ENCODE measurements at regions not wholly inside any gene's neighbourhood (a gene's known extent, or its start where the extent isn't known, plus 50 kb on each side); places are given as distances from the start of the nearest gene placed in this dataset.

- Mint-ChIP-seq H3K9me3 (ENCODE audit: insufficient read depth) (peaks cover 2% of the 10 kb centered on the region), H3K27me3 (no peaks in the 10 kb centered on the region), H3K4me3 (no peak overlapping the region), H3K27ac (no peak overlapping the region), H3K4me1 (no peaks in the 10 kb centered on the region)
- TF ChIP-seq, protein P1, sequence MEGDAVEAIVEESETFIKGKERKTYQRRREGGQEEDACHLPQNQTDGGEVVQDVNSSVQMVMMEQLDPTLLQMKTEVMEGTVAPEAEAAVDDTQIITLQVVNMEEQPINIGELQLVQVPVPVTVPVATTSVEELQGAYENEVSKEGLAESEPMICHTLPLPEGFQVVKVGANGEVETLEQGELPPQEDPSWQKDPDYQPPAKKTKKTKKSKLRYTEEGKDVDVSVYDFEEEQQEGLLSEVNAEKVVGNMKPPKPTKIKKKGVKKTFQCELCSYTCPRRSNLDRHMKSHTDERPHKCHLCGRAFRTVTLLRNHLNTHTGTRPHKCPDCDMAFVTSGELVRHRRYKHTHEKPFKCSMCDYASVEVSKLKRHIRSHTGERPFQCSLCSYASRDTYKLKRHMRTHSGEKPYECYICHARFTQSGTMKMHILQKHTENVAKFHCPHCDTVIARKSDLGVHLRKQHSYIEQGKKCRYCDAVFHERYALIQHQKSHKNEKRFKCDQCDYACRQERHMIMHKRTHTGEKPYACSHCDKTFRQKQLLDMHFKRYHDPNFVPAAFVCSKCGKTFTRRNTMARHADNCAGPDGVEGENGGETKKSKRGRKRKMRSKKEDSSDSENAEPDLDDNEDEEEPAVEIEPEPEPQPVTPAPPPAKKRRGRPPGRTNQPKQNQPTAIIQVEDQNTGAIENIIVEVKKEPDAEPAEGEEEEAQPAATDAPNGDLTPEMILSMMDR (IDR thresholded peaks at IDR 0.05), result no peak
- Histone ChIP-seq H3K36me3 (replicated peaks in 1 of 2; ENCODE audit: control extremely low read depth in 1 of 2, control insufficient read depth in 1 of 2, extremely low read depth in 1 of 2, insufficient read depth in 2 of 2, low read length in 1 of 2) (no peaks in the 10 kb centered on the region), H3K9ac (ENCODE audit: low read length) (no peak overlapping the region), H3K4me3 (ENCODE audit: control extremely low read depth in 1 of 5, extremely low read depth in 1 of 5, insufficient read depth in 1 of 5, low read depth in 2 of 5, low read length in 4 of 5) (no peak overlapping the region), H3K27ac (ENCODE audit: low read length in 2 of 2) (no peak overlapping the region), H3K27me3 (replicated peaks in 1 of 4; ENCODE audit: control extremely low read depth in 1 of 4, control insufficient read depth in 3 of 4, insufficient read depth in 4 of 4, low read length in 3 of 4) (no peaks in the 10 kb centered on the region), H3K79me2 (ENCODE audit: control insufficient read depth, insufficient read depth, low read length) (no peaks in the 10 kb centered on the region), H4K20me1 (ENCODE audit: control insufficient read depth, insufficient read depth, low read length, poor library complexity, severe bottlenecking) (no peaks in the 10 kb centered on the region), H3K9me3 (ENCODE audit: control extremely low read depth in 1 of 3, control insufficient read depth in 2 of 3, insufficient read depth in 1 of 3, low read length in 2 of 3) (peaks cover 0 to 6% (median 0%) of the 10 kb centered on the region in 3 donors), H3K4me2 (replicated peaks; ENCODE audit: low read depth, low read length, poor library complexity, severe bottlenecking) (no peak overlapping the region), H3K4me1 (ENCODE audit: control insufficient read depth in 2 of 2, insufficient read depth in 2 of 2, low read length in 2 of 2) (no peaks in the 10 kb centered on the region), H2AFZ (ENCODE audit: insufficient read depth, low read depth, low read length, poor library complexity, severe bottlenecking) (no peak overlapping the region)
- intact Hi-C loops (cut with micrococcal nuclease), result no loop called here
- ATAC-seq (ENCODE audit: low read depth) (no peak), DNase-seq (no peak)
- POLR2A ChIA-PET, result no interaction called here
- CTCF ChIA-PET, result no interaction called here
- no CpG with 5 or more reads among the region's 3 CpGs for WGBS (ENCODE audit: insufficient coverage)
Observed at GRCh38 chr17:70352834-70353233, 183.5 kb downstream of the KCNJ2 start.

GRCh38 chr17:70353408-70354092 is 184.2 kb downstream of the KCNJ2 start:
- Mint-ChIP-seq H3K27me3 (no peaks in the 10 kb centered on the region), H3K4me1 (no peaks in the 10 kb centered on the region), H3K27ac (no peak overlapping the region), H3K4me3 (no peak overlapping the region), H3K9me3 (ENCODE audit: insufficient read depth) (peaks cover 2% of the 10 kb centered on the region)
- H3K4me3 ChIP-seq (ENCODE audit: control extremely low read depth in 1 of 5, extremely low read depth in 1 of 5, insufficient read depth in 1 of 5, low read depth in 2 of 5, low read length in 4 of 5), result no peak overlapping the region
- no CpG with 5 or more reads among the region's 2 CpGs for WGBS (ENCODE audit: insufficient coverage)
- H3K4me1 ChIP-seq (ENCODE audit: control insufficient read depth in 2 of 2, insufficient read depth in 2 of 2, low read length in 2 of 2), result no peaks in the 10 kb centered on the region
- no peaks in the 10 kb centered on the region for H3K27me3 ChIP-seq (replicated peaks in 1 of 4; ENCODE audit: control extremely low read depth in 1 of 4, control insufficient read depth in 3 of 4, insufficient read depth in 4 of 4, low read length in 3 of 4)
- H3K79me2 ChIP-seq (ENCODE audit: control insufficient read depth, insufficient read depth, low read length), result no peaks in the 10 kb centered on the region
- no peak overlapping the region for H3K27ac ChIP-seq (ENCODE audit: low read length in 2 of 2)
- no peak overlapping the region for H3K9ac ChIP-seq (ENCODE audit: low read length)
- H3K9me3 ChIP-seq (ENCODE audit: control extremely low read depth in 1 of 3, control insufficient read depth in 2 of 3, insufficient read depth in 1 of 3, low read length in 2 of 3), result peaks cover 0 to 6% (median 0%) of the 10 kb centered on the region in 3 donors
- no peak for TF ChIP-seq EZH2 (IDR thresholded peaks at IDR 0.05; ENCODE audit: borderline replicate concordance, insufficient read depth, low read depth, low read length, poor library complexity, severe bottlenecking)
- TF ChIP-seq, protein P1 (IDR thresholded peaks at IDR 0.05), result no peak
- DNase-seq (no peak), ATAC-seq (ENCODE audit: low read depth) (no peak)
- intact Hi-C loops (cut with micrococcal nuclease), result no loop called here
- H3K4me2 ChIP-seq (replicated peaks; ENCODE audit: low read depth, low read length, poor library complexity, severe bottlenecking), result no peak overlapping the region
- H3K36me3 ChIP-seq (replicated peaks in 1 of 2; ENCODE audit: control extremely low read depth in 1 of 2, control insufficient read depth in 1 of 2, extremely low read depth in 1 of 2, insufficient read depth in 2 of 2, low read length in 1 of 2), result no peaks in the 10 kb centered on the region
- CTCF ChIA-PET, result no interaction called here
- H4K20me1 ChIP-seq (ENCODE audit: control insufficient read depth, insufficient read depth, low read length, poor library complexity, severe bottlenecking), result no peaks in the 10 kb centered on the region
- POLR2A ChIA-PET, result no interaction called here
- H2AFZ ChIP-seq (ENCODE audit: insufficient read depth, low read depth, low read length, poor library complexity, severe bottlenecking), result no peak overlapping the region

Data from B cell (primary cell).